ENCODE measurements at regions not wholly inside any gene's neighbourhood (a gene's known extent, or its start where the extent isn't known, plus 50 kb on each side); places are given as distances from the start of the nearest gene placed in this dataset.
"Not testable (repeated sequence)": the region's sequence is repeated elsewhere in the genome, so short reads cannot be mapped to it uniquely, and the experiment has no call there.

DNA sequence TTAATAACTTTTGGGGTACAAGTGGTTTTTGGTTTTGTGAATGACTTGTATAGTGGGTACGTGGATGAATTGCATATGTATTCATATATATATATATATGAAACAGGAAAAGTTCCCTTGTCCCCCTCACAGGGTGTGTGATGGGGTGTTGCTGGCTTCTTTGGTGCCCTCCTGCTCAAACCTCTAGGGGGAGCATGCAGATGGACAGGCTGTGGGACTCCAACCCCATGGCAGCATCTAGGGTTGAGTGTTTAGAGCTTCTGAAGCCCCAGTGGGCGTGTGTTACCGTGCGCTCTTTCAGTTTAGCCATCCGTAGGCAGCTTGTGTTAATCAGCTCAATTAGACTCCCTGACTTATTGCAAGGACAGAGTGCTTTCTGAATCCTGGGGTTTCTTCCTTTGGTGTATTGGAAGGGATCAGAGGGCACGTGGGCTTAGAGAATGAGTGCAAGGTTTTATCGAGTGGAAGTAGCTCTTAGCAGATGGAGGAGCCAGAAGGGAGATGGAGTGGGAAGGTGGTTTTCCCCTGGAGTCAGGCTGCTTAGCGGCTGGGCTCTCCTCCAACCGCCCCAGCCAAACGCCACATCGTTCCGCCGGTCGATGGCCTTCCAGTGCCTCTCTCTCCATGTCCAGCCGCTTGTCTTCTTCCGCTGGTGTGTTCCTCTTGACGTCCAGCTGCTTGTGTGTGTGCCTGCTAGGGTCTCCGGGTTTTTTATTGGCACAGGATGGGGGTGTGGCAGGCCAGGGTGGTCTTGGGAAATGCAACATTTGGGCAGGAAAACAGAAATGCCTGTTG lies 674.4 kb upstream of the LCORL start:
- H3K27ac ChIP-seq (ENCODE audit: low read length) = no peak overlapping the region
- no peak overlapping the region for H3K4me3 ChIP-seq (ENCODE audit: low read depth in 1 of 2, low read length in 2 of 2)
- no peaks in the 10 kb centered on the region for H3K9me3 ChIP-seq (ENCODE audit: control insufficient read depth in 1 of 2, low read length in 2 of 2)
- H3K4me1 ChIP-seq (ENCODE audit: control insufficient read depth in 1 of 2, insufficient read depth in 2 of 2, low read length in 2 of 2) = no peaks in the 10 kb centered on the region
- H3K36me3 ChIP-seq (ENCODE audit: control insufficient read depth in 1 of 2, insufficient read depth in 2 of 2, low read length in 2 of 2) = no peaks in the 10 kb centered on the region
- H3K27me3 ChIP-seq (ENCODE audit: low read depth, low read length) = no peaks in the 10 kb centered on the region

DNA sequence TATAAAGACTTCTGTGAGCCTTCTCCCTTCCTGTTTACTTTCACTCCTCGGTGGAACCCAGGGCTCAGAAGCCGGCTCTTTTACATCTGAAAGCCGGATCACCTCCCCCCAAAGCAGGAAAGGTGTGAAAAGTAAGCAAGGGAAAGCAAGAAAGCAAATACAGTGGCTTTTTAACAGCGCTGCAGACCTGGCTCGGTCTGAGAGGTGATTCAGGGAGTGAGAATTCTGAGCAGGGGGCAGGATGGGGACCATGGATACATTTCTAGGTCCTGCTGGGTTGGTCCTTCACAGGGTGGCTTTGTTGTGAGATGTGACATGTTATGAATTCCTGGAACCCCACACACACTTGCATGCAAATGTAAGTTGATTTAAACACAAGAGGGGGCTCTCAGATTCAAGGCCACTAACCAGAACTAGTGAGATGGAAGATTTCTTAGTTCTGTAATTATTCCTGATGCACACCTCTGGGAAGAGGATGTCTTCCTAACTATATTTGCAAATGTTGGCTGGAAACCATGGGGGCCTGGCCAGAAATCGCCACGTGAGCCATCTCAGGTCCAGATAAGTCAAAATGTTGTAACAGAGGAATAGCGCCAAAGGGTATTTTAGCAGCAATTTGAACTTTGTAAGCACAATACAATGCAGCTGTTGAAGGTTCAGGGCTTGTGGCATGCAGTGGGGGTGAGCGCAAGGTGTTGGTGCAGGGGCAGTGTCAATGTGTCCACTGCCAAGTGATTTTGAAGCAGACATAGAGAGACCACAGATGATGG lies 670.1 kb upstream of the LCORL start:
- H3K27ac ChIP-seq (ENCODE audit: low read length) = no peak overlapping the region
- no peak overlapping the region for H3K4me3 ChIP-seq (ENCODE audit: low read depth in 1 of 2, low read length in 2 of 2)
- H3K4me1 ChIP-seq (ENCODE audit: control insufficient read depth in 1 of 2, insufficient read depth in 2 of 2, low read length in 2 of 2) = peaks cover 0 to 5% of the 10 kb centered on the region in 2 donors
- no peaks in the 10 kb centered on the region for H3K27me3 ChIP-seq (ENCODE audit: low read depth, low read length)
- H3K36me3 ChIP-seq (ENCODE audit: control insufficient read depth in 1 of 2, insufficient read depth in 2 of 2, low read length in 2 of 2) = no peaks in the 10 kb centered on the region
- no peaks in the 10 kb centered on the region for H3K9me3 ChIP-seq (ENCODE audit: control insufficient read depth in 1 of 2, low read length in 2 of 2)

DNA sequence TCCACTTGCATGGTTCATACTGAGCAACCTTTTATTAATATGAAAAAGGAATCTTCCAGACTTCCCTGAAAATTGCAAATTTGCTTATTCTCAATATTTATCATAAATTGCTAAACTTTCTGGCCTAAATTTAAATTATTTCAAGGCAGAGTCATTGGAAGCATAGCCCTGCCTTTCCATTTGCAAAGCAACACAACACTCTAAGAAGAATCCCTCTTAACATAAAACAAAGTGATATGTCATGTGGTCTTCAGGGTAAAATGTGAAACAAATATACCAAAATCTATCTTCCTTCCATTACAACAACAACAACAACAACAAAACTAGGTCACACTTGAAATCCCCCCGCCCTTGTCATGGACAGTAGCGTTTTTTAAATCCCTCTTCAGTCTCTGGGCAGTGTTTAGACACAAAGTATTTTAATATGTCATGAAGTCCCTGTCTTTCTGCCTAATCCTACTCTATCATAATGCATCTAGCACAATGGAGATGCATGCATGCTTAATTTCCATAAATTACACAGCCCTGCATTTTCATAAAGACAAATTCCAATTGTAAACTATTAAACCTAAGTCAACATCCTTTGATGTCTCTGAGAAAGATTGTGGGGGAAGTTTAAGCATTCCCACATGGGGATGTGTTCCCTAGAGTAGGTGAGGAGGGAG lies 668.9 kb upstream of the LCORL start:
- no peaks in the 10 kb centered on the region for H3K27me3 ChIP-seq (ENCODE audit: low read depth, low read length)
- no peaks in the 10 kb centered on the region for H3K36me3 ChIP-seq (ENCODE audit: control insufficient read depth in 1 of 2, insufficient read depth in 2 of 2, low read length in 2 of 2)
- no peaks in the 10 kb centered on the region for H3K9me3 ChIP-seq (ENCODE audit: control insufficient read depth in 1 of 2, low read length in 2 of 2)
- no peak overlapping the region for H3K4me3 ChIP-seq (ENCODE audit: low read depth in 1 of 2, low read length in 2 of 2)
- peaks cover 0 to 5% of the 10 kb centered on the region in 2 donors for H3K4me1 ChIP-seq (ENCODE audit: control insufficient read depth in 1 of 2, insufficient read depth in 2 of 2, low read length in 2 of 2)
- H3K27ac ChIP-seq (ENCODE audit: low read length) = no peak overlapping the region

DNA sequence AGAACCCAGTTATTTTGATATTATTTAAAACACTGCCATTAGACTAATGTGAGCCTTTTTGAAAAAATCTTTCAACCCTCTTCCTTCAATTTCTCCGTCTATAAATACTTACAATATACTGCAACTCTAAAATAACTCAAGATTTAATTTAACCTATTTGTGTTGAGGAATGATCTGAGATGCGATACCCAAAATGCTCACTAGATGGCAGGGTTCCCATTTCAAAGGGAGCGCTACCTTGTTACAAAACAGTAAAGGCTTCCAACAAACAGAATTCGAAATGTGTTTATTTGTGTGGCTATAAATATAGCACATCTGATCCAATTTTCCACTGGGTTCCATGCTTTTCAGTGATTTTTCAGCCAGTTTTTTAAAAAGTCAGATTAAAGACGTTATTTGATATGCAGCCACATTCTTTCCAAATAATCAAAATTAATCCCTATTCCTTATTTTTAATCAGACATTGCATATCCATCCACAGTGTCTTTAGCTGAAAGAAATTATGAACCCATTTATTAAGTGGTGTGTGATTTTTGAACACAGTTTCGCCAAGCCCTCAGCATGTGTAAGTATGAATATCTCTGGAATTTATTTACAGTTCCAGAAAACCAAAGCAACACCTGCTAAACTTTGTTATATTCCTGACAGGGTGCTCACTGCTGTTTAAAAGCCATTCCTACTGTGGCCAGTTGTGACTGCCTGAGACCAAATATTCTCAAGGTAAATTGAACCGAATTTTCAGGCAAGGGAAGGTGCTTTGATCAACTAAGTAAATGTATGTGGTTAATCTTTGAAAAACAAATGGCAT lies 668.0 kb upstream of the LCORL start:
- Histone ChIP-seq H3K9me3 (ENCODE audit: control insufficient read depth in 1 of 2, low read length in 2 of 2) (no peaks in the 10 kb centered on the region), H3K36me3 (ENCODE audit: control insufficient read depth in 1 of 2, insufficient read depth in 2 of 2, low read length in 2 of 2) (no peaks in the 10 kb centered on the region)

GRCh38 chr4:18688351-18688750 lies 666.8 kb upstream of the LCORL start:
- not testable (repeated sequence) for H3K4me3 ChIP-seq (ENCODE audit: low read depth in 1 of 2, low read length in 2 of 2); H3K36me3 ChIP-seq (ENCODE audit: control insufficient read depth in 1 of 2, insufficient read depth in 2 of 2, low read length in 2 of 2); H3K9me3 ChIP-seq (ENCODE audit: control insufficient read depth in 1 of 2, low read length in 2 of 2); H3K27me3 ChIP-seq (ENCODE audit: low read depth, low read length); H3K4me1 ChIP-seq (ENCODE audit: control insufficient read depth in 1 of 2, insufficient read depth in 2 of 2, low read length in 2 of 2); H3K27ac ChIP-seq (ENCODE audit: low read length)

More for the DNA sequence above, 668.0 kb upstream of the LCORL start:
- Histone ChIP-seq H3K27ac (ENCODE audit: low read length) (no peak overlapping the region), H3K27me3 (ENCODE audit: low read depth, low read length) (no peaks in the 10 kb centered on the region), H3K4me3 (ENCODE audit: low read depth in 1 of 2, low read length in 2 of 2) (no peak overlapping the region), H3K4me1 (ENCODE audit: control insufficient read depth in 1 of 2, insufficient read depth in 2 of 2, low read length in 2 of 2) (peaks cover 0 to 5% of the 10 kb centered on the region in 2 donors)

GRCh38 chr4:18686338-18687037 lies 664.9 kb upstream of the LCORL start:
- H3K27me3 ChIP-seq (ENCODE audit: low read depth, low read length) = no peaks in the 10 kb centered on the region
- no peaks in the 10 kb centered on the region for H3K36me3 ChIP-seq (ENCODE audit: control insufficient read depth in 1 of 2, insufficient read depth in 2 of 2, low read length in 2 of 2)
- peaks cover 0 to 5% of the 10 kb centered on the region in 2 donors for H3K4me1 ChIP-seq (ENCODE audit: control insufficient read depth in 1 of 2, insufficient read depth in 2 of 2, low read length in 2 of 2)
- H3K9me3 ChIP-seq (ENCODE audit: control insufficient read depth in 1 of 2, low read length in 2 of 2) = no peaks in the 10 kb centered on the region
- H3K27ac ChIP-seq (ENCODE audit: low read length) = no peak overlapping the region
- no peak overlapping the region for H3K4me3 ChIP-seq (ENCODE audit: low read depth in 1 of 2, low read length in 2 of 2)

DNA sequence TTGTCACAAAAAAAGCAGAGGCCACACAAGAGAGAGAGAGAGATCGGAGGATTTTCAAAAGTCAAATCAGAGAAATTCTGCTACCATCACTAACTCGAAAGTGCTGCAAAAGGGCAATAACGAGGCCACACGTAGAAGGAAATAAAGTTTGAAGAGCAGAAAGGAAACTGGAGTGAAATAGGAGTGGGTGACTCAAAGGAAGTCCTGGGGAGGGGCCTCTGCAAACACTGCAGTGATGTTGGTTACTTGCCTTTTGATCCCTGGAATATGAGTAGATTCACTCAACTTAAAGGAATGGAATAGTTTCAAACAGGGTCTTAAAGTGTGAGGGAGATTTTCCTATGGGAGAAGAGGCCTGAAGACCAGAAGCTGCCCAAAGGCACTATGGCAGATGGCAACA lies 663.4 kb upstream of the LCORL start:
- Histone ChIP-seq H3K4me1 (ENCODE audit: control insufficient read depth in 1 of 2, insufficient read depth in 2 of 2, low read length in 2 of 2) (peaks cover 0 to 5% of the 10 kb centered on the region in 2 donors), H3K9me3 (ENCODE audit: control insufficient read depth in 1 of 2, low read length in 2 of 2) (no peaks in the 10 kb centered on the region), H3K4me3 (ENCODE audit: low read depth in 1 of 2, low read length in 2 of 2) (no peak overlapping the region), H3K27me3 (ENCODE audit: low read depth, low read length) (no peaks in the 10 kb centered on the region), H3K36me3 (ENCODE audit: control insufficient read depth in 1 of 2, insufficient read depth in 2 of 2, low read length in 2 of 2) (no peaks in the 10 kb centered on the region), H3K27ac (ENCODE audit: low read length) (no peak overlapping the region)

DNA sequence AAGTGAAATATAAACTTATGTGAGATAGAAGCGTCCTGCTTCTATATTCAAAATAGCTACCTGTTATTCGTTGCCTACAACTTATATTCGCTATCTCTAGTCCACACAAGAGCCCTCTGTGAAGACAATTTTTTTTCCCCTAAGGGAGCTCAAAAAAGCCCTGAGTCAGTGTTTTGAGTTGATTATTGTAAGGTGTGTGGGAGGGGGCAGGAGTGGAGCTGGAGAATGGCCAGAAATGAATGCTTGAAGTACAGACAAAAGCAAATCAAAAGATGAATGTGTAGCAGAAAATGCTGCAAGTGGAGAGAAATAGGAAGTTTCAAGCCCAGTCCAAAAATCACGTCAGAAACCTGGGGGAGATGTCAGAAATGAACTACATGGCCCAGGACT lies 655.0 kb upstream of the LCORL start:
- no peak overlapping the region for H3K4me3 ChIP-seq (ENCODE audit: low read depth in 1 of 2, low read length in 2 of 2)
- H3K9me3 ChIP-seq (ENCODE audit: control insufficient read depth in 1 of 2, low read length in 2 of 2) = no peaks in the 10 kb centered on the region
- no peaks in the 10 kb centered on the region for H3K36me3 ChIP-seq (ENCODE audit: control insufficient read depth in 1 of 2, insufficient read depth in 2 of 2, low read length in 2 of 2)

GRCh38 chr4:18675586-18676525 lies 654.3 kb upstream of the LCORL start:
- Histone ChIP-seq H3K4me1 (ENCODE audit: control insufficient read depth in 1 of 2, insufficient read depth in 2 of 2, low read length in 2 of 2) (no peaks in the 10 kb centered on the region), H3K27ac (ENCODE audit: low read length) (no peak overlapping the region), H3K36me3 (ENCODE audit: control insufficient read depth in 1 of 2, insufficient read depth in 2 of 2, low read length in 2 of 2) (no peaks in the 10 kb centered on the region), H3K4me3 (ENCODE audit: low read depth in 1 of 2, low read length in 2 of 2) (no peak overlapping the region), H3K27me3 (ENCODE audit: low read depth, low read length) (no peaks in the 10 kb centered on the region), H3K9me3 (ENCODE audit: control insufficient read depth in 1 of 2, low read length in 2 of 2) (no peaks in the 10 kb centered on the region)

More for the DNA sequence above, 655.0 kb upstream of the LCORL start:
- Histone ChIP-seq H3K27ac (ENCODE audit: low read length) (no peak overlapping the region), H3K27me3 (ENCODE audit: low read depth, low read length) (no peaks in the 10 kb centered on the region), H3K4me1 (ENCODE audit: control insufficient read depth in 1 of 2, insufficient read depth in 2 of 2, low read length in 2 of 2) (no peaks in the 10 kb centered on the region)

- no peaks in the 10 kb centered on the region for H3K9me3 ChIP-seq (ENCODE audit: control insufficient read depth in 1 of 2, low read length in 2 of 2)
- H3K36me3 ChIP-seq (ENCODE audit: control insufficient read depth in 1 of 2, insufficient read depth in 2 of 2, low read length in 2 of 2) = no peaks in the 10 kb centered on the region
- H3K27me3 ChIP-seq (ENCODE audit: low read depth, low read length) = no peaks in the 10 kb centered on the region
- no peaks in the 10 kb centered on the region for H3K4me1 ChIP-seq (ENCODE audit: control insufficient read depth in 1 of 2, insufficient read depth in 2 of 2, low read length in 2 of 2)
- H3K4me3 ChIP-seq (ENCODE audit: low read depth in 1 of 2, low read length in 2 of 2) = no peak overlapping the region
- H3K27ac ChIP-seq (ENCODE audit: low read length) = no peak overlapping the region
Measured at GRCh38 chr4:18670034-18670433, 648.5 kb upstream of the LCORL start.

Measured in muscle layer of duodenum (tissue), 2 donors.